ENCODE measurements at regions not wholly inside any gene's neighbourhood (a gene's known extent, or its start where the extent isn't known, plus 50 kb on each side); places are given as distances from the start of the nearest gene placed in this dataset.

- ATAC-seq (ENCODE audit: low read depth) (no peak), DNase-seq (no peak)
- H3K9me3 ChIP-seq (ENCODE audit: control insufficient read depth, insufficient read depth, low read length) = no peaks in the 10 kb centered on the region
- H3K4me3 ChIP-seq (ENCODE audit: insufficient read depth, low read depth, low read length) = no peak overlapping the region
- ChIA-PET CTCF (no interaction called here), POLR2A (ENCODE audit: unreplicated experiment) (no interaction called here)
- BruUV-seq (replicated peaks) = no TSS peak
- no peak overlapping the region for H3K18ac ChIP-seq (ENCODE audit: low read depth, low read length)
- H3K9me1 ChIP-seq (ENCODE audit: insufficient read depth, low read length) = no peaks in the 10 kb centered on the region
- no peak overlapping the region for H3K9ac ChIP-seq (ENCODE audit: low read depth, low read length)
- dilution Hi-C loops (cut with HindIII; ENCODE audit: low sequenced_read_pairs, unreplicated experiment) = no loop called here
- no peak overlapping the region for H2BK120ac ChIP-seq (ENCODE audit: low read depth, low read length)
- no peak overlapping the region for H3K4ac ChIP-seq (ENCODE audit: low read depth, low read length)
- H3K27me3 ChIP-seq (ENCODE audit: control insufficient read depth, insufficient read depth, low read length) = no peaks in the 10 kb centered on the region
- in situ Hi-C loops (cut with MboI; ENCODE audit: low sequenced_read_pairs) = no loop called here
- no peaks in the 10 kb centered on the region for H3K36me3 ChIP-seq (ENCODE audit: control insufficient read depth, insufficient read depth, low read length)
- H4K91ac ChIP-seq (ENCODE audit: insufficient read depth, low read depth, low read length) = no peak overlapping the region
- no peak overlapping the region for H3K14ac ChIP-seq (replicated peaks; ENCODE audit: low read depth, low read length)
- H2AK5ac ChIP-seq (ENCODE audit: low read depth, low read length) = no peak overlapping the region
- no peak overlapping the region for H3K4me2 ChIP-seq (ENCODE audit: low read depth, low read length)
- no peak overlapping the region for H2BK5ac ChIP-seq (ENCODE audit: low read depth, low read length, poor library complexity, severe bottlenecking)
- H2AFZ ChIP-seq (replicated peaks; ENCODE audit: low read length, poor library complexity) = no peak overlapping the region
- H2BK20ac ChIP-seq (ENCODE audit: low read depth, low read length) = no peak overlapping the region
- WGBS, 2 experiments (ENCODE audit: extremely low coverage in 2 of 2, insufficient read length in 1 of 2) = no CpG with 5 or more reads among the region's 2 CpGs
- H3K23ac ChIP-seq (ENCODE audit: low read depth, low read length) = no peak overlapping the region
- no peak for TF ChIP-seq RCOR1 (IDR thresholded peaks at IDR 0.05; ENCODE audit: insufficient replicate concordance, low read length)
- no peak for TF ChIP-seq SMC3 (IDR thresholded peaks at IDR 0.05; ENCODE audit: low read depth, low read length)
- no peak for TF ChIP-seq BHLHE40 (IDR thresholded peaks at IDR 0.05; ENCODE audit: low read depth, low read length)
- TF ChIP-seq POLR2A (IDR thresholded peaks at IDR 0.05; ENCODE audit: low read depth, low read length) = no peak
- TF ChIP-seq CEBPB (IDR thresholded peaks at IDR 0.05; ENCODE audit: low read depth, low read length) = no peak
- TF ChIP-seq RFX5 (IDR thresholded peaks at IDR 0.05; ENCODE audit: low read depth, low read length) = no peak
- TF ChIP-seq MAFK (IDR thresholded peaks at IDR 0.05; ENCODE audit: low read depth, low read length) = no peak
- no peak for TF ChIP-seq FOS (IDR thresholded peaks at IDR 0.05; ENCODE audit: low read depth, low read length)
- TF ChIP-seq CTCF (conservative IDR thresholded peaks at IDR 0.05; ENCODE audit: low read depth, low read length) = no peak
- no peak for TF ChIP-seq NFE2L2 (IDR thresholded peaks at IDR 0.05; ENCODE audit: low read depth, low read length)
- no peak for TF ChIP-seq MAZ (IDR thresholded peaks at IDR 0.05; ENCODE audit: borderline replicate concordance, low read depth, low read length)
- no peak for TF ChIP-seq ELK1 (IDR thresholded peaks at IDR 0.05; ENCODE audit: borderline replicate concordance, low read depth, low read length)
- TF ChIP-seq RAD21 (IDR thresholded peaks at IDR 0.05; ENCODE audit: low read length) = no peak
- TF ChIP-seq CHD1 (IDR thresholded peaks at IDR 0.05; ENCODE audit: low read depth, low read length) = no peak
- no peak for TF ChIP-seq USF2 (IDR thresholded peaks at IDR 0.05; ENCODE audit: low read depth, low read length)
- no peak for TF ChIP-seq MXI1 (IDR thresholded peaks at IDR 0.05; ENCODE audit: borderline replicate concordance, low read depth, low read length)
- H3K27ac ChIP-seq (ENCODE audit: insufficient read depth, low read length) = no peak overlapping the region
- H2BK15ac ChIP-seq (ENCODE audit: low read depth, low read length) = no peak overlapping the region
- no peaks in the 10 kb centered on the region for H3K79me1 ChIP-seq (ENCODE audit: low read depth in 1 of 2, low read length in 2 of 2)
- intact Hi-C loops (cut with micrococcal nuclease) = no loop called here
- no peaks in the 10 kb centered on the region for H4K20me1 ChIP-seq (ENCODE audit: insufficient read depth, low read length)
- no peak overlapping the region for H4K5ac ChIP-seq (ENCODE audit: low read depth, low read length)
- H4K8ac ChIP-seq (ENCODE audit: low read depth in 2 of 2, low read length in 2 of 2) = no peak overlapping the region
- H3K56ac ChIP-seq (ENCODE audit: extremely low read depth, insufficient read depth, low read length) = no peak overlapping the region
- no peaks in the 10 kb centered on the region for H3K4me1 ChIP-seq (ENCODE audit: control insufficient read depth, insufficient read depth, low read length)
- no peak overlapping the region for H2AK9ac ChIP-seq (replicated peaks; ENCODE audit: low read depth, low read length, poor library complexity)
Observed at GRCh38 chr6:126631363-126631762, 291.4 kb downstream of the CENPW start.
